C4-2B (cell line): ENCODE measurements at regions not wholly inside any gene's neighbourhood (a gene's known extent, or its start where the extent isn't known, plus 50 kb on each side); places are given as distances from the start of the nearest gene placed in this dataset.

Source experiments
- ZFX ChIP-seq: fragments of 450-650 bp; IDR thresholded peaks from 2 replicates; pipeline ENCODE4 v1.6.1; 2017
- TF ChIP-seq, protein P1 (sequence below): fragments of 450-650 bp; conservative IDR thresholded peaks from 2 replicates; pipeline ENCODE4 v1.5.1; 2017; ENCODE audit warnings: mild to moderate bottlenecking

DNA sequence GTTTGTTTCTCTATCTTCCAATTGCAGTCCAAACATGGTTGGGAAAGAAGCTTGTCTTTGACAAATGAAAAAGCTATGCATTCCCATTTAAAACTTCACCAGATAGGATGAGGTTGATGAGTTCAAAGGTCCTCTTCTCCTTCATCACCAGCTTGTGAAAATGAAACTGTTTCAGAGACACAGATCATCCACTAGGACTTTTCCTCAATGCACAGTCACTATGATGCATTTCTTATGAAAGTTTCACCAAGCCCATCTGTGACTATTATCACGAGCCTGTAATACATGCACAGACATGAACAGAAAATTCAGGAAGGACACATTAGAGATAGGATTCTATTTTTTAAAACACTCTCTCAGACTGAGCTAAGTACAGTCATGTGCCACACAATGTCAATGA, 644.4 kb downstream of the PLCL1 start:
- no peak for TF ChIP-seq ZFX
- TF ChIP-seq, protein P1, sequence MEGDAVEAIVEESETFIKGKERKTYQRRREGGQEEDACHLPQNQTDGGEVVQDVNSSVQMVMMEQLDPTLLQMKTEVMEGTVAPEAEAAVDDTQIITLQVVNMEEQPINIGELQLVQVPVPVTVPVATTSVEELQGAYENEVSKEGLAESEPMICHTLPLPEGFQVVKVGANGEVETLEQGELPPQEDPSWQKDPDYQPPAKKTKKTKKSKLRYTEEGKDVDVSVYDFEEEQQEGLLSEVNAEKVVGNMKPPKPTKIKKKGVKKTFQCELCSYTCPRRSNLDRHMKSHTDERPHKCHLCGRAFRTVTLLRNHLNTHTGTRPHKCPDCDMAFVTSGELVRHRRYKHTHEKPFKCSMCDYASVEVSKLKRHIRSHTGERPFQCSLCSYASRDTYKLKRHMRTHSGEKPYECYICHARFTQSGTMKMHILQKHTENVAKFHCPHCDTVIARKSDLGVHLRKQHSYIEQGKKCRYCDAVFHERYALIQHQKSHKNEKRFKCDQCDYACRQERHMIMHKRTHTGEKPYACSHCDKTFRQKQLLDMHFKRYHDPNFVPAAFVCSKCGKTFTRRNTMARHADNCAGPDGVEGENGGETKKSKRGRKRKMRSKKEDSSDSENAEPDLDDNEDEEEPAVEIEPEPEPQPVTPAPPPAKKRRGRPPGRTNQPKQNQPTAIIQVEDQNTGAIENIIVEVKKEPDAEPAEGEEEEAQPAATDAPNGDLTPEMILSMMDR: no peak
